Urothelium cell line (cell line): ENCODE measurements at regions not wholly inside any gene's neighbourhood (a gene's known extent, or its start where the extent isn't known, plus 50 kb on each side); places are given as distances from the start of the nearest gene placed in this dataset.
"Not testable (repeated sequence)": the region's sequence is repeated elsewhere in the genome, so short reads cannot be mapped to it uniquely, and the experiment has no call there.

Experiments used
- DNase-seq: peaks from one replicate; pipeline ENCODE4 v3.0.0; 2011; ENCODE audit warnings: low spot score, mixed read lengths
- FAIRE-seq: peaks from 2 replicates; lab custom pipeline; 2011; peaks lifted over from hg19 to GRCh38; lab: Jason Lieb, UNC

DNA sequence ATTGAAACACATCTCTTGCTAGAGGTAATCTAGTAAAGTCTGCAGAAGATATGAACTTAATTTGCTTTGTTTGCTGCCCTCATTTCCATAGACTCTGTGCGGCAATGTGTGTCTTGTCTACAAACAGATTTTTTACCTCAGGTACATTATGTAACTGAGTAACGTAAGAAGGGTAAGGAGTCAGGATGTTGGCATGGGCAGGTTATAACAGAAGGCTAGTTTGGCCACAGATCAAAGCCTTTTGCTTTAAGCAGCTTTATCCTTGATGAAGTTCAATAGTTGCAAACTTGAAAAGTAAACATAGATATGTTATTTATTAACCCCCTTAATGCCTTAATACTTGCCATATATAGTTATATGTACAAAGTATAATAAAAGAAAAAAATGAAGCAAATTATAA lies 391.6 kb upstream of the FKBP1C start:
- FAIRE-seq (no peak), DNase-seq (no peak)

DNA sequence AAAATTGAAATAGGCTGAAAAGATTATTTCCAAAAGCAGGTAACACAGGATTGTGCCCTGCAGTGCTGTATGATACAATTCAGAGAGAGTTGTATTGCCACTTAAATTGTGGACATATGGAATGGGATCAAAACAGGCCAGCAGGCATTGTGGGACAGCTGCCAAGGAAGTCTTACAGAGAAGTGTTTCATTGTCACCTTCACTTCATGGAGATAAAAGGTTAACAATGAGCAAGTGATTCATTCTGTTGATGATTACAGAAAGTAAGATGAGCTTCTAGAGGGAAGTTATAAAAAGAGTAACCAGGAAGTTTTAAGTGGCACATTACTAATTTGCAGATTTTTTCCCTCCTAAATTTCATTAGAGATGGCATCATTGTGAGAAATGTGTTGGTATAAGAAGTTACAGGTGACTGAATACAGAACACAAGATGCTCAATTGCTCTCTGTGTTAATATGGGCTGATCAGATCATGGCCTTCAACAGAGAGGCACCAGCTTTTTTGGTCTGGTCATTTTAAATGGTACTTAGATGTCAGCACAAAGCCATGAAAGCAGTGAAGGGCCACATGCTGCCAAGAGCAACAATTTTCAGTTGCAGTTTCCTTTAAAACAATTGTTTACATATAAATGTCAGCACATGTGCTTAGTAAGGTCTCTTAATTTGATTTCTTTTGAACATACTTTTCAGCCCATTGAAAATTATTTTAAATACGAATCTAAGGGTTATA lies 402.5 kb upstream of the FKBP1C start:
- FAIRE-seq (no peak), DNase-seq (no peak)

DNA sequence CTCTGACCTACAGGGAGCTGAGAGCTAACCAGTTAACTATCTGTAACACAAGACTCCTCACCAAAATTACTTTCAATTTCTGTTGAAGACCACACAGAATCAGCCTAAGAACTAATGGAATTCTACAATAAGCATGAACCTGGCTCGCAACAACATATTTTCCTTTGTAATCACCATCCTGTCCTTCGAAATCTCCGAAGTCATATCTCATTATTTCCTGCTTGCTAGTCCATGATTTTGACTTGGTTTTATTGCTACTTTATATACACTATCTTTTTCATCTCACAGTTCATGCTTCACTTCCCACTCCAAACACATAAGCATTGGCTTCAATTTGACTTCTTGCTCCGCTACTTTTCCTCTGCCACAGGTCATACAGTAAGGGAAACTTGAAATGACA lies 405.8 kb upstream of the FKBP1C start:
- FAIRE-seq (no peak), DNase-seq (no peak)

DNA sequence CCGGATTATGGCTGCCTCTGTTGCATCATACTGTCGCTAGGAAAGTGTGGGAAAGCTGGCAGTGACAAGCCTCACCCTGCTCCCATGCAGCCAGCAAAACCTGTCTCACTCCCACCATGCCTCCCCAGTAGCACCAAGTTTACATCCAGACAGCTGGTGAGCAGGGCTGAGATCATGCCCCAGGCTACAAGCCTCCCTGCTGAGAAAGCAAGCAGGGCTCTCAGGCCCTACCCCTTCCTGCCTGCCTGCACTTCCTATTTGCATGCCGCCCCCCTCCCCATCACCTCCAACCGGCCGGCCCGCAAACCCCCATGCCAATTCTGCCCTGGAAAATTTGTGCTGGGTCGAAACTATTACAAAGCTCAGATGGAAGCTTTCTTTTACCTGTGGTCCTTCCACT lies 408.2 kb upstream of the FKBP1C start:
- FAIRE-seq: no peak
- no peak for DNase-seq

DNA sequence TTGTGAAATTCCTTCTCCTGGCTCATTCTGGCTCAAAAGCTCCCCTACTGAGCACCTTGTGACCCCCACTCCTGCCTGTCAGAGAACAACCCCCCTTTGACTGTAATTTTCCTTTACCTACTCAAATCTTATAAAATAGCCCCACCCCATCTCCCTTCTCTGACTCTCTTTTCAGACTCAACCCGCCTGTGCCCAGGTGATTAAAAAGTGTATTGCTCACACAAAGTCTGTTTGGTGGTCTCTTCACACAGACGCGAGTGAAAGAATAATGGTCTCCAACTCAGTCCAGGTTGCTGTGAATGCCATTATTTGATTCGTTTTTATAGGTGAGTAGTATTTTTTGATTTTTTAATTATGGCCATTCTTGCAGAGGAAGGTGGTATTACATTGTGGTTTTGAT lies 414.1 kb upstream of the FKBP1C start:
- FAIRE-seq (no peak), DNase-seq (no peak)

DNA sequence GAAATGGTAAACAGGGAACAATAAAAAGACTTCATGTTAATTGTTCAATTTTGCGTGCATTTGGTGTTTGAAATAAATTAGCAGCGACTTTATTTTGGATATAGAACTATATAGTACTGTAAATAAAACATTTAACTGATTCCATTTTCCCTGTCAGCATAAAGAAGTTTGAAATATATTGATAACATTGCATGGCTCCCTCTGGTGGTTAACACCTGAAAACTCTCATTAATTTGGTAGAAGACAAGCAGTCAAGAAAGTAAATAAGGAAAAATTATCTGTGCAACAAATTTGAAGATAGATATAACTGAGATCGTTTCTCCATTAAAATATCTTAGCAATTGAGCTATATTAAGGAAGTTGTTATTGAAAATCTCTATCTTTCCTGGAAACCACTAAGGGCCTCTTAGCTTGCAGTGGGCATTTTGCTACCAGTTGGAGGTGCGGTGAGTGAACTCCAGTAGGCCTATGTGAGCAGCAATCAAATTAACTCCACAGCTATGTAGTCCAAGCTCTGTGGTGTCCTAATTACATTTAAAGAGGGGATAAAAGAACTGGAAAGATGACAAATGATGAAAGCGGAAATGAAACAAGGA lies 435.7 kb upstream of the FKBP1C start:
- FAIRE-seq (no peak), DNase-seq (no peak)

DNA sequence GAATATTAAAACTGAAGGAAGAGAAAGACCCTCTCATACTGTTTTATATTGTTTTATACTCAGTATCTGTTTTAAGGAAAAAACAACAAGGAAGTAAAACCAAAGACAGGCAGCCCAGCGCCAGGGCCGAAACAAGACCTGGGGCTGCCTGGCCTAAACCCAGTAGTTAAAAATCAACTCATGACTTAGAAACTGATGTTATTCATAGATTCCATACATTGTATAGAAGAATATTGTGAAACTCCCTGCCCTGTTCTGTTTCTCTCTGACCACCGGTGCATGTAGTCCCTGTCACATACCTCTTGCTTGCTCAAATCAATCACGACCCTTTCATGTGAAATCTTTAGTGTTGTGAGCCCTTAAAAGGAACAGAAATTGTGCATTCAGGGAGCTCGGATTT lies 445.1 kb upstream of the FKBP1C start:
- not testable (repeated sequence) for FAIRE-seq

DNA sequence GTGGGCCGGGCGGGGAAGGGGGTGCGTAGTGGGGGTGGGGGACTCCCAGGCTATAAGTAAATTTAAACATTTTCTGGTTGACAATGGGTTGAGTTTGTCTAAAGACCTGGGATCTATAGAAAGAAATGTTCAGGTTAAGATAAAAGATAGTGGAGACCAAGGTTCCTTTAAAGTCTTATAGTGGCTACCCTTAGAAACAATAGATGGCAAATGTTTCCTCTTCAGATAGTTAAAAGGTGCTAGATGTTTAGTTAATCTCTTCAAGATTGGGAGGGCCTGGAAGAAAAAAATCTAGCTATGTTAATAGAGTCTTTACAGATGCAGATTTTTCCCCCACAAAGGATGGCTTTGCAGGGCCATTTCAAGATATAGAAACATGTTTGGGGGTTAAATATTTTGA lies 446.4 kb upstream of the FKBP1C start:
- FAIRE-seq (no peak), DNase-seq (no peak)

More for the DNA sequence above, 445.1 kb upstream of the FKBP1C start:
- DNase-seq: not testable (repeated sequence)

DNA sequence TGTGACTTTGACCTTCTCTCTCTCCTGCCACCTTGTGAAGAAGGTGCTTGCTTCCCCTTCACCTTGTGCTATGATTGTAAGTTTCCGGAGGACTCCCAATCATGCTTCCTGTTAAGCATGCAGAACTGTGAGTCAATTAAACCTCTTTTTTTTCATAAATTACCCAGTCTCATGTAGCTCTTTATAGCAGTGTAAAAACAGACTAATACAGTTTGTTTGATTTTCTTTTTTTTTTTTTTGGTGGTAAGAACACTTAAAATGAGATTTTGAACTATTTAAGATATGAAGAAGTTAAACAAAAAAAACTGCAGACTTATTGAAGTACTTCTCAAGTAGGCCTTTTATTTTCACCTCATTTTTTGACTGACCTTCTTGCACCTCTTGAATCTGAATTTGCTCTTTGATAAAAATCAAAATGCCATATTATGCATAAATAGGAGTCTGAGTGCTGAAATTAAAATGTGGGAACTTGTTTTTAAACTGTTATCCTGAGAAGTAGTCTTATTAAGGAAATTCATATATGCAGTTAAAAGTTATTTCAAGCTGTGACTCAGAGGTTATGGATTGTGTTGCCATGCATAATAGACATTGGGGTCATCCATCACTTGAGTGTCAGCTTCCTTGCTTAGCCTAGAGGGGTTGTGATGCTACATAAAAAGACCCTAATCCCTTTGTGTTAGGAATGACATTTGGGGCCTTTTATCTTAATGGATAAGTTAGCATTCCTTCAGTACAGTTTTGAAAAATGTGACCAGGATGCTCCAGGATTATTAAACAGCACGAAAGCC lies 447.9 kb upstream of the FKBP1C start:
- no peak for FAIRE-seq
- DNase-seq: no peak

DNA sequence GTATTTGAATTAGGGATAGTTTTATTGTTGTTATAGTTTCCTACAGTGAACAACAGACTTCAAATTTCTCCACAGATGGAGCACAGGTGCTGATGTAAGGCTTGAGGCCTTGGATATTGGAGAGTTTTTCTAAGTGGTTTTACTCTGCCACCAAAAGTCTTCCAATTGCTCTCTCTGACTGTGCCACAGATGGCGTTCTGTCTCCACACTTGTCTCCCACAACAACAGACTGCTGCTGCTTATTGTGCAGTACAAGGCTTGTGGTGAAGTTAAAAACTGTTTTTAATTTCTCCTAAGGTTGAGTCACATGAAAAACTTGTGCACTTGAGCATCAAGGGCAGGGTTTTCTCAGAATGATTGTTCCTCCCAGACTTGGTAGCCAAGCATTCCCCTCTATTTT lies 460.9 kb upstream of the KHDRBS2 start:
- DNase-seq: no peak
- no peak for FAIRE-seq

DNA sequence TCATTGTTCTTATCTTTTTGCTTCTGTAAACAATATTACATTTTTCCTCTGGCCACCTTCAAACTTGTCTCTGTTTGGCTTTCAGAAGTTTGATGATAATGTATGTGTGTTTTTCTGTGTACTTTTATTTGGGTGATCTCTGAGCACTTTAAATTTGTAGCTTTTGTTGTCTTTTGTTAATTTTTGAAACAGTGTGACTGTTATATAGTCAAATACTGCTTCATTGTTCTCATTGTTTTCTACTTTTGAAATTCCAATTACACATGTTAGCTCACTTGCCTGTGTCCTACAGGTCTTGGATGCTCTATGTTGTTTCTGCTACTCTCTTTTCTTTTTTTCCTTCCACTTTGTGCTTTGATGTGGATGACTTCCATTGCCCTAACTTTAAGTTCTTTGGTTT lies 460.1 kb upstream of the KHDRBS2 start:
- DNase-seq (no peak), FAIRE-seq (no peak)

DNA sequence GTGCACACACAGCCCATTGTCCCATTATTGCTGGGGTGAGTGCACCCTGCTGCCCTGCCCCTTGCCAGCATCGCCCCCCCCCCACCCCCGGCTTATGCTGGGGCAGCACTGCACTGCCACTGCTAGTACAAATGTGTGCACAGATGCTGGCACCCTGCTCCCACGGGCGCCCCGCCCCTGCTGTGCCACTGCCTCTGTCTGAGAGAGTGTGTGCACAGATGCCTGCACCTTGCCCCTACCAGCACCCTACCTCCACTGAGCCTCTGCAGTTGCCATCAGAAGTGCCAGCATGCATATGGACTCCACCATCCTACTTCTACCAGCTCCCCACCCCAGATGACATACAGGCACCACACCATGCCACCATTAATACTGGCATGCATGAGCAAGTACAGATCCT lies 454.6 kb upstream of the KHDRBS2 start:
- FAIRE-seq (no peak), DNase-seq (no peak)

DNA sequence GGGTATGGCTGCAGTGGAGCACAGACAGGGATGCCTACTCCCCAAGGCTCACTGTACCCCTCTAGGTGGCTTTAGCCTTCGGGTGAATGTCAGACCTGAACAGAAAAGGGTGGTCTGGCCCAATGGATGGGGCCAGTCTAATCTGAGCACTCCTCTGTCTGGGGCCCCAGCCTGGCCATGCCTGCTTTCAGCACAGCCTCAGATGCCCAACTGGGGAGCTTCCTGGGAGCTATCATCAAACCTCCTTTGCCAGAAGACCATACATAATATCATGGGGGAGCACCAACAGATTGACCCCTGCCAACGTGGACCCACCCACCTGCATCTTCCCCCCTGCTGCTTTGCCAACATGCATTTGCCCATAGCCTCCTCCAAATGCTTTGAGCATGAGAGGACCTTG lies 454.1 kb upstream of the KHDRBS2 start:
- DNase-seq (no peak), FAIRE-seq (no peak)

DNA sequence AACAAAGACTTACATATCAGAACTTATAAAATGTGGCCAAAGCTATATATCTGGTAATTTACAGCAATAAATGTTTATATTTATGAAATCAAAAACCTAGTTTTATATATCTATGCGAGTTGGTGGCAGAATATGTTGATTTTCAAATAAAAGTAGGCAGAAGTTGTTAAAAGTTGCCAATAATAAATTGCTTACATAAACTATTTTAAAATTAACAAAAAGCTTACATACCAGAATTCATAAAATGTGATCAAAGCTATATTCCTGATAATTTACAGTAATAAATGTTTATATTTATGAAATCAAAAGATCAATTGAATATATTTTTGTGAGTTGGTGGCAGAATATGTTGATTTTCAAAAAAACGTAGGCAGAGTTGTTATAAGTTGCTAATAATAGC lies 451.8 kb upstream of the KHDRBS2 start:
- no peak for DNase-seq
- no peak for FAIRE-seq

DNA sequence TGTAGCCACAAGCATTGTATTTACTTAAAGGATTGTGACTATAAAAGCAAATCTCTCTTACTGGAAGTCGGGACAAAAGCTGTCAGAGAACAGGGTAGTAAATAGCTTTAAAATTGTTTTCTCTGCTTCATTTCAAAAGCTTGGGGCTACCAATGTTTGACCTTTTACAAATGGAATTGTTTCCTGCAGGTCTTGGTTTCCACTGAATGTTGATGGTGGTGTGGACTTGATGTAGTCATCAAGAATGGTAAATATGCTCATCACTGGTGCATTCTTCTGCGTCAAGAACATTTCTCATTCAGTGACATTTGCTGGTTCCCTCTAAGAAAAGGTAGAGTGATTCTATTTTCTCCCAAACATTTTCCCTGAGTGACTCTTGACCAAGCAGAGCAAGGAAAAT lies 435.4 kb upstream of the KHDRBS2 start:
- DNase-seq: no peak
- no peak for FAIRE-seq

DNA sequence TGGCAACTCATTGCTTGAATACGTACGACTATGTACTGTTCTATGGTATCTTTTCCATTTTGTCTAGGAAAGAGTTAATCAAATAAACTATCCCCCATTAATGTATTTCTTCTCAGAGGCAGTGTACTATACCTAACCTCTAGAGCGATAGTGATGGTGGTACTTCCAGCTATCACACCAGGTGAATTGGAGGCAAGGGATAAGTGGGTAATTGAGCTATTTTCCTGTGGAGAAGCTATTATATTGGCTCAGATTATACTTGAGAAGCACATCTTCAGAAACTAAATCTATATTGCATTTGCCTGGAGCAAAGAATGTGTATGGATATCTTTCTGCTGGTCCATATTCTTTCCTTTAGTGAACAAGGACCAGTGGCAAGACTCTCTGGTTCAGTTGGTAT lies 430.7 kb upstream of the KHDRBS2 start:
- FAIRE-seq: no peak

DNA sequence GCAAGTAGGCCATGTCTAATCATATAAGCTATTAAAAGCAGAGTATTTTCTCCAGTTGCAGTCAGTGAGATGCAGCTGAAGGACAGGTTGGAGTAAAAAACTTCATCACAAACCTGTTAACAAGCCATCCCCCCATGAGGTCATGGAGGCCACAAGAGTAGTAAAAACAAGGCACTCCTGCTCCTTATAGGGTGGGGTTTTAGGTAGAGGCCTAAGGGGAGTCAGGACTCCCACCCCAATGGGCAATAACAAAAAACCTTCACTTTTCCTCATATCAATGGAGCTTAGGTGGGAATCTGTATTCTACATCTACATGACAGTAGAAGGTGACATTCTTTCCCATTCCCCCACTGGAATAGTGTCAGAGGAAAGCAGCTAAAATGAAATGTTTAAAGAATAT lies 428.1 kb upstream of the KHDRBS2 start:
- FAIRE-seq: no peak
- DNase-seq: no peak

More for the DNA sequence above, 430.7 kb upstream of the KHDRBS2 start:
- no peak for DNase-seq

DNA sequence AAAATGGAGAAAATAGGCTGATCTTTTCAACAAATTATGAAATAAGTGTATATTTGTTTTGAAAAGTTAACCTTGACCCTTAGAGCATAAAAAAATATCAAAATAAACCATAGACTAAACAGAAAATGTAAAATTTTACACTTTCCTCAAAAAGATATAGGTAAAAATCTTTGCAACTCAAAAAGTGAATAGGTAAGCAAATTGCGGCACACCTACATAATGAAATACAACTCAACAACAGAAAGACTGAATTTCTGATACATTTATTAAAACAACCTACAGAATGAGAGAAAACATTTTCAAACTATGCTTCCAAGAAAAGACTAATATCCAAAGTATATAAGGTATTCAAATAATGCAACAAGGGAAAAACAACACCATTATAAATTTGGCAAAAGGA lies 425.7 kb upstream of the KHDRBS2 start:
- DNase-seq: no peak
- no peak for FAIRE-seq

DNA sequence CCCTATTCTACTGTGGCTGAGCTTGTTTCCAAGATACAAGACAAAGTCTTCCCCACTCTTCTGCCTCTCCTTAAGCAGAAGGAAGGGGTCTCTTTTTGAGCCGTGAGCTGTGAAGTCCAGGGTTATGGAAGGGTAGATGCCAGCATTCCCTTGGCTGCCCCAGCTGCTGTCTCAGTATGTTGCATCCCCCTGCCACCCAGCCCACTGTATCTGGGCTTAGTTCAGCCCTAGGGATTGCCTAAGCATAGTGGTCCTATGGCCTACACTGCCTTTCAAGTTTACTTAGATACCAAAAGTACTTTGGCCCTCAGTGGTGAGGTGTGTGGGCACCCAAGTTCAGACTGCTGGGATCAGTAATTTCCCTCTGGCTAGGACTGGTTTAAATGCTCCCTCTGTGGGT lies 421.9 kb upstream of the KHDRBS2 start:
- no peak for FAIRE-seq

DNA sequence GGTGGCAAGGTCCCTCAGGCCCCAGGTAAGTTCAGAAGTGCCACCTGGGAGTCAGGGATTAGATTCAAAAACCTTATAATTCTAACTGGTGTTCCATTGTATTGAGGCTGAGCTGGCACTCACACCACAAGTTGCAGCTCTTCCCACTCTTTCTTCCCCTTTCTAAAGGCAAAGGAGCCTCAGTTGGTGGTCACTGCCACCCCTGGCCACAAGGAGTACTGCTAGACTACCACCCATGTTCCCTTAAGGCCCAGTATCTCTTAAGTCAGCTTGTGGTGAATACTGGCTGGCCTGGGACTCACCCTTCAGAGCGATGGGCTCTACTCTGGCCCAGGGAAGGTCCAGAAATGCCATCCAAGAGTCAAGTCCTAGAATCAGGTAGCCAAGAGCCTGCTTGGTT lies 421.1 kb upstream of the KHDRBS2 start:
- DNase-seq (no peak), FAIRE-seq (no peak)

More for the DNA sequence above, 421.9 kb upstream of the KHDRBS2 start:
- DNase-seq: no peak

DNA sequence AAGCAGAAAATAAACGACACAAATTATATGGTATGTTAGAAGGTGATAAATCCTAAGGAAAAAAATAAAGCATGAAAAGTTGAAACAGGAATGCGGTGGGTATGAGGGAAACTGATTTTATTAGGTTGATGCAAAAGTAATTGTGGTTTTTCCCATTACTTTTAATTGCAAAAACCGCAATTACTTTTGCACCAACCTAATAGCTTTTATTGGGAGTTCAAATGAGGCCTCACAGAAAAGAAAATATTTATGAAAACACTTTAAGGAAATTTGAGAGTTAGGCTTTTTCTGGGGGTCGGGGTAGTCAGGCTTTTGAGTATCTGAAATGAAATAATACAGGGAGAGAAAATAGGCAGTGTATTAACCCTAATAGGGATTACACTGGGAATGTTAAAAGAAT lies 397.0 kb upstream of the KHDRBS2 start:
- DNase-seq (no peak), FAIRE-seq (no peak)

DNA sequence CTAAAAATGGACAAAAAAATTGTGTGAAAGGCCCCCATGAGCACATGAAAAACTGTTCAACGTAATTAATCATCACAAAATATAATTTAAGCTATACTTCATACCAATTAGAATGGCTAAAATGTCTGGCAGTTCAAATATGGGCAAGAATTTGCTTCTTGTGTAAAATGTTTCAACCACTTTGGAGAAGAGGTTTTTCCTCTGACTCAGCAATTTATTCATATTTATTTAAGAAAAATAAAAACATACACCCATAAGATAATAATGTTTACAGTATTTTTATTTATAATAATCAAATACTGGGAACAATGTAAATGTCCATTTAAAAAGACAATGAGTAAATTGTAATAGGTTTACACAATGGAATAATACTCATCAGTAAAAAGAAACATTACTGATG lies 395.1 kb upstream of the KHDRBS2 start:
- DNase-seq (no peak), FAIRE-seq (no peak)
